ENCODE measurements at regions not wholly inside any gene's neighbourhood (a gene's known extent, or its start where the extent isn't known, plus 50 kb on each side); places are given as distances from the start of the nearest gene placed in this dataset.

DNA sequence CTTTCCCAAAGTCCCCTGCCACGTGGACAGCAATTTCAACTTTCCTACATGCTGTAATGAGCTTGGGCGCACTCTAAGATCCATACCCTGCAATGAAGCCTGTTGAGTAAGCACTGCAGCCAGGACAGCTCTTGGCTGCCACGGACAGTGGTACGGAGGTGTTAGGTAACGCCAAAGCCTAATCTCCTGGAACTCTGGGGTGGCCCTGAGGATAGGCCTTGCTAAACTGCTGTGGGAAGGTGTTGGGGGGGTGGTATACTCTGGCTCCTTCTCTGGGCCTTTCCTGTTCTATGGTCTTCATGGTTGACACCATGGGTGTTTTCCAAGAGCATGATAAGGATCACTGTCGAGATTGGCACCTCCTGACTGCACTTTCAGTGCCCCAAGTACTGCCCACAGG lies 66.4 kb upstream of the PITX1 start:
- DNase-seq (ENCODE audit: low read depth) = no peak
- TF ChIP-seq, protein P1, sequence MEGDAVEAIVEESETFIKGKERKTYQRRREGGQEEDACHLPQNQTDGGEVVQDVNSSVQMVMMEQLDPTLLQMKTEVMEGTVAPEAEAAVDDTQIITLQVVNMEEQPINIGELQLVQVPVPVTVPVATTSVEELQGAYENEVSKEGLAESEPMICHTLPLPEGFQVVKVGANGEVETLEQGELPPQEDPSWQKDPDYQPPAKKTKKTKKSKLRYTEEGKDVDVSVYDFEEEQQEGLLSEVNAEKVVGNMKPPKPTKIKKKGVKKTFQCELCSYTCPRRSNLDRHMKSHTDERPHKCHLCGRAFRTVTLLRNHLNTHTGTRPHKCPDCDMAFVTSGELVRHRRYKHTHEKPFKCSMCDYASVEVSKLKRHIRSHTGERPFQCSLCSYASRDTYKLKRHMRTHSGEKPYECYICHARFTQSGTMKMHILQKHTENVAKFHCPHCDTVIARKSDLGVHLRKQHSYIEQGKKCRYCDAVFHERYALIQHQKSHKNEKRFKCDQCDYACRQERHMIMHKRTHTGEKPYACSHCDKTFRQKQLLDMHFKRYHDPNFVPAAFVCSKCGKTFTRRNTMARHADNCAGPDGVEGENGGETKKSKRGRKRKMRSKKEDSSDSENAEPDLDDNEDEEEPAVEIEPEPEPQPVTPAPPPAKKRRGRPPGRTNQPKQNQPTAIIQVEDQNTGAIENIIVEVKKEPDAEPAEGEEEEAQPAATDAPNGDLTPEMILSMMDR (IDR thresholded peaks at IDR 0.05; ENCODE audit: insufficient read depth, low read length, poor library complexity, severe bottlenecking) = no peak
- Histone ChIP-seq H3K36me3 (ENCODE audit: control insufficient read depth, insufficient read depth, low read length) (no peaks in the 10 kb centered on the region), H3K4me3 (ENCODE audit: low read depth, low read length) (no peak overlapping the region), H3K27me3 (ENCODE audit: control insufficient read depth, insufficient read depth, low read length) (peaks cover 3% of the 10 kb centered on the region)

DNA sequence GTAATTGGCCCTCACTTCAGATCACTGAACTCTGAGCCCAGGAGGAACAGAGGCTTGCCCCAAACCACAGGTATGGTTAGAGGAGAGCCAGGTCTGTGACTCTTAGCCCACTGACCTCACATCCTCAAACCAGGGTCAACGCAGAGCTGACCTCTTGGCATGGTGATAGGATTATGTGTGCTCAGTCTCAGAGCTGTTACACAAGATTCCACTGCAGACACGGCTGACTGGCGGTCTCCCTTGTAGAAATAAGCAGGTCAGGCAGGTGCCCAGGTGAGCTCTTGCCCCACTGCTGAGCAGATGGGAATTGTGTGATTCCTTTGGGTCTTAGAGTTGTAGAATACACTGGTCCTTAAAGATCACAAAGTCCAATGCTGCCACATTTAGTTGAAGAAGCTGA lies 66.0 kb upstream of the PITX1 start:
- no peak for DNase-seq (ENCODE audit: low read depth)
- TF ChIP-seq, protein P1 (IDR thresholded peaks at IDR 0.05; ENCODE audit: insufficient read depth, low read length, poor library complexity, severe bottlenecking) = no peak
- Histone ChIP-seq H3K36me3 (ENCODE audit: control insufficient read depth, insufficient read depth, low read length) (no peaks in the 10 kb centered on the region), H3K27me3 (ENCODE audit: control insufficient read depth, insufficient read depth, low read length) (peaks cover 5% of the 10 kb centered on the region), H3K4me3 (ENCODE audit: low read depth, low read length) (no peak overlapping the region)

DNA sequence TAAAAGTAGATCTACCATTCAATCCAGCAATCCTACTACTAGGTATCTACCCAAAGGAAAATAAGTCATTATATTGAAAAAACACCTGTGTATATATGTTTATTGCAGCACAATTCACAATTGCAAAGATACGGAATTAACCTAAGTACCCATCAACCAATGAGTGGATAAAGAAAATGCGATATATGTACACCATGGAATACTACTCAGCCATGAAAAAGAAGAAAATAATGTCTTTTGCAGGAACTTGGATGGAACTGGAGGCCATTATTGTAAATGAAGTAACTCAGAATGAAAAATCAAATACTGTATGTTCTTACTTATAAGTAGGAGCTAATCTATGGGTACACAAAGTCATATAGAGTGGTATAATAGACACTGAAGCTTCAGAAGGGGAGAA lies 63.4 kb upstream of the PITX1 start:
- peaks cover 10% of the 10 kb centered on the region for H3K27me3 ChIP-seq (ENCODE audit: control insufficient read depth, insufficient read depth, low read length)
- TF ChIP-seq, protein P1 (IDR thresholded peaks at IDR 0.05; ENCODE audit: insufficient read depth, low read length, poor library complexity, severe bottlenecking) = no peak
- no peak for DNase-seq (ENCODE audit: low read depth)
- H3K4me3 ChIP-seq (ENCODE audit: low read depth, low read length) = no peak overlapping the region
- H3K36me3 ChIP-seq (ENCODE audit: control insufficient read depth, insufficient read depth, low read length) = no peaks in the 10 kb centered on the region

DNA sequence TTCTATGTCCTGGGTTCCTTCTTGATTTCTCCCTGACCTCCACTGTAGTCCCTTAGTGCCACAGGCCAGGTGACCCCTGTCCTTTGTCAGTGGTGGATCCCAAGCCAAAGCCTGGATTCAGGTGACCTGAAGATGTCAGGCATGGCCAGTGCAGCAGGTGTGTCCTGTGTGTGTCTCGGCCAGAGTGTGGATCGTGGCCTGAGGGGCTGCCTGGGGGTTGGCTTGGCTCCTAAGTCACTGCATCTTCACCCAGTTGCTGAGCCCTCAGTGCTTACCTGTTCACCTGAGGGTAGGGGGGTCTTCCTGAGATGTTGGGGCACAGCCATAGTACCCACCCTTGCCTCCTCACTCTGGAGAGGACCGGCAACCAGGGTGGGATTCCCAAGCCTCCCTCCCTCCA lies 61.8 kb upstream of the PITX1 start:
- Histone ChIP-seq H3K36me3 (ENCODE audit: control insufficient read depth, insufficient read depth, low read length) (no peaks in the 10 kb centered on the region), H3K27me3 (ENCODE audit: control insufficient read depth, insufficient read depth, low read length) (peaks cover 10% of the 10 kb centered on the region), H3K4me3 (ENCODE audit: low read depth, low read length) (no peak overlapping the region)
- TF ChIP-seq, protein P1 (IDR thresholded peaks at IDR 0.05; ENCODE audit: insufficient read depth, low read length, poor library complexity, severe bottlenecking) = no peak
- no peak for DNase-seq (ENCODE audit: low read depth)

DNA sequence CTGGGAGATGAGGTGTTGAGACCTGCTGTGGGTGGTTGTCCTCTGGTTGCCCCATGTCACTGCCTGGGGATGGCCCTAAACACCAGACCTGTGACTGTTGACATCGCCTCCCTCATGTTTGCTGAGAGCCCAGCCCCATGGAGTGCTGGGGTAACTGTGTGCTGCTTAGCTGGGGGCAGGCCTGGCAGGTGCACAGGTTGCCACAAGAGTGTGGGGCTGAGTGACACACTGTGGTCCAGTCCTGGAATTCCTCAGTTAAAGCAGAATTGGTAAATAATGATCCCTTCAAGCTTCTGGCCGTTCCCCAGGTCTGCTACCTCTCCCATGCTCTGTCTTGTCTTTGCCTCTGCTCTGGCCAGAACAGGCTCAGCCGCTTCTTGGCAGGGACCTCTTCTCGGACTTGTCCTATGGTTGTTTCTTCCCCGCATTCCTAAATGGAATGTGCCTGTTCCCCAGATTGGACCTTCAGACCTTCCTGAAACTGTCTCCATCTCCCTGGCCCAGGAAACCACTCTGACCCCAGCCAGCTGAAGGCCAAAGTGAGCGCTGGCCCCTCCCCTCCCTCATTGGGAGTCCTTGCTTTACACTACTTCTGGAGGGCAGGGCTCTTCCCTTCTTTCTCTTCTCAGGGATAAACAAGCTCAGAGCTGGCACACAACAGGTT lies 61.2 kb upstream of the PITX1 start:
- peaks cover 10% of the 10 kb centered on the region for H3K27me3 ChIP-seq (ENCODE audit: control insufficient read depth, insufficient read depth, low read length)
- TF ChIP-seq, protein P1 (IDR thresholded peaks at IDR 0.05; ENCODE audit: insufficient read depth, low read length, poor library complexity, severe bottlenecking) = no peak
- H3K36me3 ChIP-seq (ENCODE audit: control insufficient read depth, insufficient read depth, low read length) = no peaks in the 10 kb centered on the region
- no peak overlapping the region for H3K4me3 ChIP-seq (ENCODE audit: low read depth, low read length)
- DNase-seq (ENCODE audit: low read depth) = no peak
